Brain microvascular endothelial cell (primary cell): ENCODE measurements at regions not wholly inside any gene's neighbourhood (a gene's known extent, or its start where the extent isn't known, plus 50 kb on each side); places are given as distances from the start of the nearest gene placed in this dataset.

ENCODE experiments used
- DNase-seq: peaks from one replicate; pipeline ENCODE4 v3.0.0-alpha.2; 2020
- H3K27ac ChIP-seq: fragments of 250-450 bp; sonication (Bioruptor Pico); 2 replicates; pipeline ENCODE4 v1.5.1; 2020; ENCODE audit warnings: mild to moderate bottlenecking, moderate library complexity
- H3K27me3 ChIP-seq: fragments of 250-450 bp; sonication (Bioruptor Pico); replicated peaks from 2 replicates; pipeline ENCODE4 v1.5.1; 2020; ENCODE audit warnings: mild to moderate bottlenecking
- H3K36me3 ChIP-seq: fragments of 250-450 bp; sonication (Bioruptor Pico); replicated peaks from 2 replicates; pipeline ENCODE4 v1.5.1; 2020; ENCODE audit warnings: mild to moderate bottlenecking
- H3K4me3 ChIP-seq: 2 replicates; pipeline ENCODE4 v1.5.1; 2011; ENCODE audit warnings: low read depth, mild to moderate bottlenecking, control low read depth, low read length, moderate library complexity
- CTCF ChIP-seq: IDR thresholded peaks from 2 replicates; pipeline ENCODE4 v1.5.1; 2011; ENCODE audit warnings: low read depth, mild to moderate bottlenecking, moderate library complexity, low read length, control low read depth, inconsistent platforms; ENCODE audit errors: missing control alignments
- in situ Hi-C: cut with HindIII; loops from 2 replicates; pipeline ENCODE4 v1.10.0; 2017; ENCODE audit warnings: low sequenced_read_pairs, low pct_ligation_motif_present

DNA sequence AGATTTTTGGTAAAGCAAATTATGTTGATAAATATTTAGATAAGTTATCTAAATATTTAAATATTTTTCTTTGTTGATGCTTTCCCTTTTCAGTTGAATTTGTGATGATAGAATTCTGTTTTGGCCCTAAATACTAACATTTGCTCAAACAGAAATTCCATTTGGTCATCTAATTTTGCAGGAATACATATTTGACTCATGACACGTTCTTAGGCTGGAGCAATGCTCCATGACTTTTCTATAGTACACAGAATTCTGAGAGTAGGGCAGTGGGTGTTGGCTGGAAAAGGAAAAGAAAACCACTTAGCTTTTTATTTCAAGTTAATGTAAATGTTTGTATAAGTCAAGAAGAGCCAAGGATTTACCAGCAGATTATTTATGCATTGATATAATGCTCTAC is 58.6 kb upstream of the GK2 start:
- no peaks in the 10 kb centered on the region for H3K36me3 ChIP-seq
- H3K4me3 ChIP-seq: no peak overlapping the region
- H3K27ac ChIP-seq: no peak overlapping the region
- no peaks in the 10 kb centered on the region for H3K27me3 ChIP-seq
- no peak for TF ChIP-seq CTCF
- in situ Hi-C loops: no loop called here
- DNase-seq: no peak
